RWPE1 (cell line): ENCODE measurements at regions not wholly inside any gene's neighbourhood (a gene's known extent, or its start where the extent isn't known, plus 50 kb on each side); places are given as distances from the start of the nearest gene placed in this dataset.

ENCODE experiments used
- CTCF ChIA-PET: fragments of 350-600 bp; sonication (Branson Sonifier 250); formaldehyde crosslinking; extraction: SDS; loops from one replicate; lab custom pipeline; 2021; lab: Yijun Ruan, JAX
- POLR2A ChIA-PET: fragments of 400-600 bp; formaldehyde crosslinking; extraction: SDS; loops from one replicate; lab custom pipeline; 2020; ENCODE audit warnings: antibody characterized with exemption; ENCODE audit not compliant: low non-redundant PET; lab: Yijun Ruan, JAX
- DNase-seq: peaks from one replicate; pipeline ENCODE4 v3.0.0; 2012; ENCODE audit warnings: low spot score
- H3K27ac ChIP-seq: fragments of 450-650 bp; 2 replicates; pipeline ENCODE4 v1.5.1; 2017
- CTCF ChIP-seq: fragments of 450-650 bp; conservative IDR thresholded peaks from 2 replicates; pipeline ENCODE4 v1.5.1; 2017; ENCODE audit warnings: low read depth, mild to moderate bottlenecking

DNA sequence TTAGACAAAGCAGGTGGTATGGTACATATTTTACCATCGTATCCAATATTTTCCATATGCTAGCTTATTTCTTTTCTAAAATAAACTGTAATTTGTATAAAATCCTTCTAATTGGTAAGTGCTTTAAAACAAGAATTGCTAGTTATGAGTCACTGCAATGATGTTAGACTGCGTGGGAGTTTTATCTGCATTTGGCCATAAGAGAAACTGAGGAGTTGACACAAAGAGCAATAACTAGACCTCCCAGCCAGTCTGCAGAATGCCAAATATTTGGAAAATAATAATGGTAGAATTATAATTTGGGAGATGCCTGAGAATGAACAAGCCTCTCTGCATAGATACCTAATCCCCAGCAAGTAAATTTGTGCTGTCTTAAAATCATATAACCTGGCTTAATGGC is 61.7 kb upstream of the PTPRR start:
- POLR2A ChIA-PET, result no interaction called here
- peak; percentile 3 for DNase-seq
- CTCF ChIA-PET, result interaction anchor here (0.6 kb wide), 1 partner anchor 10 kb away, joined by 3 read pairs; no protein-coding TSS in a partner anchor
- TF ChIP-seq CTCF, result no peak
- no peak overlapping the region for H3K27ac ChIP-seq

DNA sequence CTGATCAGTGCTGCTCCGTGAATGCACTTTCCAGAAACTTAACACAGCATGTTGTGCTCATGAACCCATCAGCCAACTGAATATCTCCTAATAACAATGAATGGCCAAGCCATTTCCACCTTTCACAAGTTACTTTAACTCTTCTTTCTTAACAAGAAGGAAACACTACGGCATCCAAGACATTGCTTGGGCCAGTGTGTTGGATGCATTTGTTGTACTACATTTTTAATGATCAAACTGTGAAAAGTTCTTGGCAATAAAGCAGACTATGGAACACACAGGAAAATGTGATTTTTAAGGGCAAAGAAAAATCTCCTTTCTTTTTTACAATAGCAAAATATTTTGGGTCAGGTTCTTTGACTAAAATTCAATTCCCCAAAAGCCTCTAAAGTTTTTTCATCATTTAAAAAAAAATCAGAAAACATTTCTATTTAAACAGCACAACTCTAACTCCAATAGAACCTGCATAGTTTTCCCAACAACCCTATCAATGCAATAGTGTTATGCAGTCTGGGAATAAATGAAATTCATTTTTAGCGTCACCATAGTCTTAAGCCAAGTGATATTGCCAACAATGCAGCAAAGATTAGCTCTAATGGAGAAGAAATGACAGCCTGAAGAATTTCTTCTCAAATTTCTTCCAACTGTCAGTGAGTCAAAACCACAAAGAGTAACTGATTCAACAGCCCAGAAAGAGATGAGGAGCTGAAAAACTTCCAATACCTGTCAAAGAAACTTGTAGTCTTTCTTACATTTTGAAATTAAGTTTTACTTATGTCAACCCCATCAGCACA is 50.7 kb upstream of the PTPRR start:
- ChIA-PET POLR2A (no interaction called here), CTCF (no interaction called here)
- no peak for DNase-seq
- TF ChIP-seq CTCF, result no peak
- H3K27ac ChIP-seq, result no peak overlapping the region
